Gastrocnemius medialis (tissue), 4 donors: ENCODE measurements at regions not wholly inside any gene's neighbourhood (a gene's known extent, or its start where the extent isn't known, plus 50 kb on each side); places are given as distances from the start of the nearest gene placed in this dataset.

Experiments
- ATAC-seq, 2 donors: fragments of 150-250 bp; one replicate each; pipeline ENCODE4 v1.9.1; 2016
- DNase-seq, 2 donors: peaks; one replicate each; pipeline ENCODE4 v3.0.0-alpha.2; 2019
- H3K27ac ChIP-seq, 4 donors: fragments of 200-600 bp; sonication (generic); 1 replicate in 1 of 4; 2 replicates in 3 of 4; pipeline ENCODE4 v1.5.1; 2016 to 2018; ENCODE audit warnings: mild to moderate bottlenecking in 2 of 4, moderate library complexity in 1 of 4
- H3K27me3 ChIP-seq, 3 donors: fragments of 200-600 bp; sonication (generic) in 2 of 3; 1 replicate in 1 of 3; 2 replicates in 2 of 3; pipeline versions ENCODE4 v1.5.1 to v1.6.0; 2016 to 2019; ENCODE audit warnings: mild to moderate bottlenecking in 1 of 3, moderate library complexity in 1 of 3
- H3K36me3 ChIP-seq, 2 donors: fragments of 200-600 bp; sonication (generic) in 1 of 2; one replicate each; pipeline ENCODE4 v1.5.1; 2017 to 2018
- H3K4me1 ChIP-seq, 2 donors: fragments of 200-600 bp; sonication (generic) in 1 of 2; one replicate each; pipeline ENCODE4 v1.5.1; 2016 to 2017; ENCODE audit warnings: mild to moderate bottlenecking in 2 of 2
- H3K4me3 ChIP-seq, 4 donors: fragments of 200-600 bp; sonication (generic) in 3 of 4; 1 replicate in 1 of 4; 2 replicates in 3 of 4; pipeline ENCODE4 v1.5.1; 2016 to 2019; ENCODE audit warnings: mild to moderate bottlenecking in 2 of 4
- H3K9me3 ChIP-seq, 3 donors: fragments of 200-600 bp; sonication (generic) in 2 of 3; 1 replicate in 1 of 3; 2 replicates in 2 of 3; pipeline ENCODE4 v1.5.1; 2016 to 2019
- POLR2A ChIP-seq, 2 donors: fragments of 450-650 bp; IDR thresholded peaks; one replicate each; pipeline ENCODE4 v1.6.1; 2017; ENCODE audit warnings: antibody characterized with exemption in 2 of 2, mild to moderate bottlenecking in 2 of 2, moderate library complexity in 2 of 2
- in situ Hi-C, 4 donors: fragments of 200-750 bp; cut with MboI; loops; one replicate each; pipeline versions ENCODE4 v1.15.0 to v1.8.0; 2017; ENCODE audit warnings: low sequenced_read_pairs in 4 of 4
- intact Hi-C: fragments of 100-400 bp; cut with DNase I; formaldehyde crosslinking; loops from one replicate; pipeline ENCODE4 v1.15.1; 2023; ENCODE audit warnings: low total_unique reads
- TF ChIP-seq, protein P1 (sequence below), 5 experiments: fragments of 450-650 bp in 3 of 5; fragments of 200-600 bp in 2 of 5; sonication (generic) in 2 of 5; IDR thresholded peaks in 4 of 5; conservative IDR thresholded peaks in 1 of 5; 1 replicate in 4 of 5; 2 replicates in 1 of 5; pipeline ENCODE4 v1.5.1; 2016 to 2019; ENCODE audit warnings: antibody characterized with exemption in 5 of 5, mild to moderate bottlenecking in 3 of 5, moderate library complexity in 3 of 5

DNA sequence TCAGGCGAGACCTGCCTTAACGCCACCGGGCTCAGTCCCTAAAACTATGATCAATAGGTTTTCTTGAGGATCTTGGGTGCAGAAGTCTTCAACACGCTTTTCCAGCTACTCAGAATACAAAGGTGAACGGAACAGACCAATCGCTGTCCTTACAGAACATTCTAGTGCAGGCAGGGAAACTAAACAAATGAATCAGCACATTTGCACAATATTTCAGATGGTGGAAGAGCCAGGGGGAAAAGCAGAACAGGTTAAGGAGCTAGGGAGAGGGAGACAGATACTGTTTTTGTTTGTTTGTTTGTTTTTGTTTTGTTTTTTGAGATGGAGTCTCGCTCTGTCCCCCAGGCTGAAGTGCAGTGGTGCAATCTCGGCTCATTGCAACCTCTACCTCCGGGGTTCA, 271.1 kb downstream of the TFAP2C start:
- H3K9me3 ChIP-seq = no peaks in the 10 kb centered on the region
- TF ChIP-seq, protein P1, sequence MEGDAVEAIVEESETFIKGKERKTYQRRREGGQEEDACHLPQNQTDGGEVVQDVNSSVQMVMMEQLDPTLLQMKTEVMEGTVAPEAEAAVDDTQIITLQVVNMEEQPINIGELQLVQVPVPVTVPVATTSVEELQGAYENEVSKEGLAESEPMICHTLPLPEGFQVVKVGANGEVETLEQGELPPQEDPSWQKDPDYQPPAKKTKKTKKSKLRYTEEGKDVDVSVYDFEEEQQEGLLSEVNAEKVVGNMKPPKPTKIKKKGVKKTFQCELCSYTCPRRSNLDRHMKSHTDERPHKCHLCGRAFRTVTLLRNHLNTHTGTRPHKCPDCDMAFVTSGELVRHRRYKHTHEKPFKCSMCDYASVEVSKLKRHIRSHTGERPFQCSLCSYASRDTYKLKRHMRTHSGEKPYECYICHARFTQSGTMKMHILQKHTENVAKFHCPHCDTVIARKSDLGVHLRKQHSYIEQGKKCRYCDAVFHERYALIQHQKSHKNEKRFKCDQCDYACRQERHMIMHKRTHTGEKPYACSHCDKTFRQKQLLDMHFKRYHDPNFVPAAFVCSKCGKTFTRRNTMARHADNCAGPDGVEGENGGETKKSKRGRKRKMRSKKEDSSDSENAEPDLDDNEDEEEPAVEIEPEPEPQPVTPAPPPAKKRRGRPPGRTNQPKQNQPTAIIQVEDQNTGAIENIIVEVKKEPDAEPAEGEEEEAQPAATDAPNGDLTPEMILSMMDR (IDR thresholded peaks at IDR 0.05 in 4 of 5, conservative IDR thresholded peaks at IDR 0.05 in 1 of 5) = no peak
- TF ChIP-seq POLR2A (IDR thresholded peaks at IDR 0.05) = no peak
- H3K36me3 ChIP-seq = no peaks in the 10 kb centered on the region
- DNase-seq = no peak
- H3K4me3 ChIP-seq = no peak overlapping the region
- intact Hi-C loops = no loop called here
- in situ Hi-C loops = no loop called here
- no peak overlapping the region for H3K27ac ChIP-seq
- no peaks in the 10 kb centered on the region for H3K4me1 ChIP-seq
- H3K27me3 ChIP-seq = no peaks in the 10 kb centered on the region
- no peak for ATAC-seq

DNA sequence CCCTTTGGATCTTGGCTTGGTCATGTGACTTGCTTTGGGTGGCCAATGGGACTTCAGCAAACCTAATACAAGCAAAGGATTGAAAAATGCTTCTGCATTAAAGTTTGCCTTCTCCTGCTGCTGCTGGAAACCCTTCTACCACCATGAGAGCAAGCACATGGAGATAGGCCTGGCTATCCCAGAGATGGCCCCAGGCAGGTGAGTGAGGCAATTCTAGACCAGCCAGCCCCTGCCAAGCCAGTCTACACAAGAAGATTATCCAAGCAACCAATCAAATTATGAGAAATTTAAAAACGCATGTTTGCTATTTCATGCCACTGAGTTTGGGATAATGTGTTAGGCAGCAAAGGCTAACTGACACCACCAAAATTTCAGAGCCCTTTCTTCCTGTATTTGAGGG, 274.3 kb downstream of the TFAP2C start:
- in situ Hi-C loops = no loop called here
- H3K27me3 ChIP-seq = no peaks in the 10 kb centered on the region
- H3K4me1 ChIP-seq = no peaks in the 10 kb centered on the region
- no peak overlapping the region for H3K4me3 ChIP-seq
- DNase-seq (no peak), ATAC-seq (no peak)
- H3K9me3 ChIP-seq = no peaks in the 10 kb centered on the region
- intact Hi-C loops = no loop called here
- TF ChIP-seq, protein P1 (IDR thresholded peaks at IDR 0.05 in 4 of 5, conservative IDR thresholded peaks at IDR 0.05 in 1 of 5) = no peak
- no peak for TF ChIP-seq POLR2A (IDR thresholded peaks at IDR 0.05)
- H3K27ac ChIP-seq = no peak overlapping the region
- H3K36me3 ChIP-seq = no peaks in the 10 kb centered on the region

DNA sequence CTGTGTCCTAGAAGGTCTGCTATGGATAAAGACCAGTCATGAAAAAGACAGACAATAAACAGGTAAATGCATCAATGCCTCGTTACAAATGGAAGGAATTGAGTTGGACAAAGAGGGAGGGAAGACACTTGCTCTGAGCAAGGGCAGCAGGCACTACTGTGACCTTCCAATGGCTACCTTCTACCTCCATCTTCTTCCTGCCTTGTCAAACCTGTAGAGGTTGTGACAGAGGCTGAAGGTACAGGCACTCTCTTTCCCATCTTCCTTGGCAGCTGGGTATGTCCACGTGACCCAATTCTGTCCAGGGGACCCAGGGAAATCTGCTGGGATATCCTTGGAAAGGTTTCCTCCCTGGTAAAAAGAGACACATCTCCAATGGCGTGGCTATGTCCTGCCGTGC, 274.8 kb downstream of the TFAP2C start:
- in situ Hi-C loops = no loop called here
- Histone ChIP-seq H3K4me1 (no peaks in the 10 kb centered on the region), H3K9me3 (no peaks in the 10 kb centered on the region), H3K27me3 (no peaks in the 10 kb centered on the region), H3K27ac (no peak overlapping the region), H3K4me3 (no peak overlapping the region), H3K36me3 (no peaks in the 10 kb centered on the region)
- intact Hi-C loops = no loop called here
- ATAC-seq (no peak), DNase-seq (no peak)
- no peak for TF ChIP-seq POLR2A (IDR thresholded peaks at IDR 0.05)
- TF ChIP-seq, protein P1 (IDR thresholded peaks at IDR 0.05 in 4 of 5, conservative IDR thresholded peaks at IDR 0.05 in 1 of 5) = no peak

DNA sequence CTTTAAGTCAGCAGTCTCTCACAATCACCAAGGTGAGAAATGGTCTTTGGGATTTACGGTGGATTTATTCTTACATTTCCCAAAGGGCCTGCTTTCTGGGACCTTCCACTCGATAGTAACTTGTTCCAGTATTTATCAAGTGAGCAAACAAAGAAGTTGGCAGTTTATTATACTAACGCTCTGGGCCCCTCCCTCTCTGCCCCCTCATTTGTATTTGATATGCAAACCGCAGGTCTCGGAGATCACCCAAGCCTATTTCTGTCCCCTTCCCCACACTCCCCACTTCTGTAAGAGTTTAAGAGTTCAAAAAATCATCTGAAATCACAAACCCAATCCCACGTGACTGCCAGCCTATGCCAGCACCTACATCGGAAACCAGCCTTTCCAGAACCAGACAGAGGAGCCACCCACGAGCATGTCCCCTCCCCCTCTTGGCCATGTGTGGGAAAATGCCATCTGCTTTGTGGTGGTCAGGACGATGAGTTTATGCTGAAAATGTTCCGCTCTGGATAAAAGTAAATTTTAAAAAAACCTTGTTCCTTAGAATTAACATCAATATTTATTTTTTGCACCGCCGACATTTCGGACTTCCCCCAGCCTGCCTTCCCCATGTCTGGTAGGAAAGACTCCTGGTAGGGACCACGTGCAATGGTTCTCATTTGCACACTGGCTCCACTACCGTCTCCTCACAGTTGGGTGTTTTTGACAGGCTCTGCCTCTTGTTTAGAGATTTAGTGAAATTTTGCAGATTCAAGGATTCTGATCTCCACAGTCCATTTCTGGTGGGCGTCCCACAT, 281.0 kb downstream of the TFAP2C start:
- no peak overlapping the region for H3K27ac ChIP-seq
- no peak for DNase-seq
- H3K4me3 ChIP-seq = no peak overlapping the region
- in situ Hi-C loops = no loop called here
- intact Hi-C loops = no loop called here
- no peaks in the 10 kb centered on the region for H3K4me1 ChIP-seq
- TF ChIP-seq, protein P1 (IDR thresholded peaks at IDR 0.05 in 4 of 5, conservative IDR thresholded peaks at IDR 0.05 in 1 of 5) = no peak
- TF ChIP-seq POLR2A (IDR thresholded peaks at IDR 0.05) = no peak
- H3K36me3 ChIP-seq = no peaks in the 10 kb centered on the region
- no peaks in the 10 kb centered on the region for H3K27me3 ChIP-seq
- no peak for ATAC-seq
- no peaks in the 10 kb centered on the region for H3K9me3 ChIP-seq

DNA sequence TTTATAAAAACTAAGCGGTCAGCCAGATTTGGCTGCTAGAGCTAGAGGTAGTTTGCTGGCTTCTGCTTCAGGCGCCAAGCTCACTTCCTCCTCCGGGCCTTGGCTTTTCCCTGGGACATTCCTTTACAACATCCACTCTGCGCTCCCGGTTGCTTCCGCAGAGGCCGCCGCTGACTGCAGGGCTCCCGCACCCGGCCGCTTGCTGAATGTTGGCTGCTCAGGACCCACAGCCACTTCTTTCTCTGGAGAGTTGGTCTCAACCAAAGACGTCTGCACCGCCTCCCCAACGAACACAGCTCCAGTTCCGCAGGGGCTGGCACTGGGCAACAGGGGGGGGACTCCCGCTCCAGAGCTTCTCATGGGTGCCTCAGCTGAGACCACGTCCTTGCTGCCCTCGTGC, 282.8 kb downstream of the TFAP2C start:
- DNase-seq (no peak), ATAC-seq (no peak)
- no peaks in the 10 kb centered on the region for H3K27me3 ChIP-seq
- H3K4me3 ChIP-seq = no peak overlapping the region
- H3K9me3 ChIP-seq = no peaks in the 10 kb centered on the region
- TF ChIP-seq, protein P1 (IDR thresholded peaks at IDR 0.05 in 4 of 5, conservative IDR thresholded peaks at IDR 0.05 in 1 of 5) = no peak
- TF ChIP-seq POLR2A (IDR thresholded peaks at IDR 0.05) = no peak
- no peaks in the 10 kb centered on the region for H3K4me1 ChIP-seq
- no peak overlapping the region for H3K27ac ChIP-seq
- H3K36me3 ChIP-seq = no peaks in the 10 kb centered on the region
- in situ Hi-C loops (no loop called here), intact Hi-C loops (no loop called here)
